ENCODE measurements at regions not wholly inside any gene's neighbourhood (a gene's known extent, or its start where the extent isn't known, plus 50 kb on each side); places are given as distances from the start of the nearest gene placed in this dataset.

DNA sequence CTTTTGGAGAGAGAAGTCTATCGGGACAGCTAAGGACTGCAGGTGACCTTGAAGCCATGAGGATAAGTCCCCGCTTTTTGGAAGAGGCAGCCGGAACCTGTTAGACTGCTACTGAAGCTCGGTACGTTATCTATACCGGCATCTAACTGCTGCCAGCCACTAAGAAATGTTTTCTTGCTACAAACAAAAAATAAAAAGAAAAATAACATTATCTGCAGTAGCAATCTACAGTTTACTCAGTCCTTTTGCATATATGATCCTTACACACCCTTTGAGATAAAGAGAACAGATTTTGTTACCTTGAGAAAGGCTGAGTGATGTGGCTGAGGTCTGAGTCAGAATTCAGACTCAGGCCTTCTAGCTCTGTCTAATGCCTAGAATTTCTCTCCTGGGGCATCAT, 314.6 kb downstream of the CDH26 start:
- TF ChIP-seq, protein P1, sequence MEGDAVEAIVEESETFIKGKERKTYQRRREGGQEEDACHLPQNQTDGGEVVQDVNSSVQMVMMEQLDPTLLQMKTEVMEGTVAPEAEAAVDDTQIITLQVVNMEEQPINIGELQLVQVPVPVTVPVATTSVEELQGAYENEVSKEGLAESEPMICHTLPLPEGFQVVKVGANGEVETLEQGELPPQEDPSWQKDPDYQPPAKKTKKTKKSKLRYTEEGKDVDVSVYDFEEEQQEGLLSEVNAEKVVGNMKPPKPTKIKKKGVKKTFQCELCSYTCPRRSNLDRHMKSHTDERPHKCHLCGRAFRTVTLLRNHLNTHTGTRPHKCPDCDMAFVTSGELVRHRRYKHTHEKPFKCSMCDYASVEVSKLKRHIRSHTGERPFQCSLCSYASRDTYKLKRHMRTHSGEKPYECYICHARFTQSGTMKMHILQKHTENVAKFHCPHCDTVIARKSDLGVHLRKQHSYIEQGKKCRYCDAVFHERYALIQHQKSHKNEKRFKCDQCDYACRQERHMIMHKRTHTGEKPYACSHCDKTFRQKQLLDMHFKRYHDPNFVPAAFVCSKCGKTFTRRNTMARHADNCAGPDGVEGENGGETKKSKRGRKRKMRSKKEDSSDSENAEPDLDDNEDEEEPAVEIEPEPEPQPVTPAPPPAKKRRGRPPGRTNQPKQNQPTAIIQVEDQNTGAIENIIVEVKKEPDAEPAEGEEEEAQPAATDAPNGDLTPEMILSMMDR (IDR thresholded peaks at IDR 0.05), result no peak
- no peak for TF ChIP-seq CEBPB (IDR thresholded peaks at IDR 0.05)
- TF ChIP-seq POLR2A (IDR thresholded peaks at IDR 0.05; ENCODE audit: low read length), result no peak
- TF ChIP-seq RFX5 (IDR thresholded peaks at IDR 0.05), result no peak
- TF ChIP-seq EHMT2 (IDR thresholded peaks at IDR 0.05; ENCODE audit: low read depth), result no peak
- TF ChIP-seq JUN (IDR thresholded peaks at IDR 0.05), result no peak
- TF ChIP-seq NR3C1 (IDR thresholded peaks at IDR 0.05), result no peak
